ENCODE measurements at regions not wholly inside any gene's neighbourhood (a gene's known extent, or its start where the extent isn't known, plus 50 kb on each side); places are given as distances from the start of the nearest gene placed in this dataset.
"Not testable (repeated sequence)": the region's sequence is repeated elsewhere in the genome, so short reads cannot be mapped to it uniquely, and the experiment has no call there.

GRCh38 chr2:87345283-87345682 is 323.6 kb upstream of the PLGLB1 start:
- not testable (repeated sequence) for TF ChIP-seq CTCF, POLR2A, POLR2AphosphoS5, EP300 (IDR thresholded peaks at IDR 0.05)
